GM11168 (cell line): ENCODE measurements at regions not wholly inside any gene's neighbourhood (a gene's known extent, or its start where the extent isn't known, plus 50 kb on each side); places are given as distances from the start of the nearest gene placed in this dataset.

ENCODE experiments used
- in situ Hi-C: fragments of 300-500 bp; cut with MboI; formaldehyde crosslinking; loops from one replicate; pipeline ENCODE4 v1.12.0; 2022; ENCODE audit warnings: low sequenced_read_pairs; ENCODE audit not compliant: unreplicated experiment

GRCh38 chr6:141701732-141702131 lies 431.0 kb upstream of the GJE1 start:
- in situ Hi-C loops = no loop called here

DNA sequence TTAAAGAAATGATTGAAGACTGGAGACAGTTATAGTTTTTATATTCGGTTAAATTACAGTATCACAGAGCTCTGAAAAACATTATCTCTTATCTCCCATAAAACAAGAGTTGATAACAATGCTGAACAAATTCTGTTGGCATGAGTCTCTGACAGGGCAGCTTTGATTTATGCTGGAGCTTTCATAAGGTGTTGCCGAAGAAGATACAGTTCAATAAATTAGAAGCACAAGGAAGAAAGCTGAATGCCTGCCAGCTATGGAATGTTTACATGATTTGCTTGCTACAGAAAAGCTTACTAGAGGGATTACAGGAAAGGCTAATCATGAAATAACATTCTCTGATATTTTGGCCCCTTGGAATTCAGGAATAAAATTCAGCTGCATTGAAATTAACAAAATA lies 431.9 kb upstream of the GJE1 start:
- in situ Hi-C loops = no loop called here

- in situ Hi-C loops = no loop called here
These were observed 443.8 kb upstream of the GJE1 start for GRCh38 chr6:141688916-141689315.

GRCh38 chr6:141685416-141685815 lies 447.3 kb upstream of the GJE1 start:
- in situ Hi-C loops = no loop called here

DNA sequence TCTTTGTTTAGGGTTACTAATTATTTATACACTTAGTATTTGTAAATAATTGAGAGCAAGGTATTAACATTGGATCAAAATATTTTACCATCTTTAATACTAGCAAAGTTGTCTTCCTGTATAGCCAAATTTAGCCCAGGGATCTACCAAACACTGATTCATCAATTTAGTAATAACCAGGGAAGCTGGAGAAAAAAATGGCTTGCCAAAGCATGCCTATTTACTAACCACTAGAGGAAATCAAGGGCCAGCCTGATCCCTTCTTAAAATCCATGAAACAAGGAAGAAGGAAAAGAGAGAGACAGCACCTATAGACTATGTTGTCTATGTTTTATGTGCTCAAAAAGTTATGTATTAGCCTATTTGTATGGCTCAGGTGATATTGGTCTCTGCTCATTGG lies 450.3 kb upstream of the GJE1 start:
- in situ Hi-C loops = no loop called here

DNA sequence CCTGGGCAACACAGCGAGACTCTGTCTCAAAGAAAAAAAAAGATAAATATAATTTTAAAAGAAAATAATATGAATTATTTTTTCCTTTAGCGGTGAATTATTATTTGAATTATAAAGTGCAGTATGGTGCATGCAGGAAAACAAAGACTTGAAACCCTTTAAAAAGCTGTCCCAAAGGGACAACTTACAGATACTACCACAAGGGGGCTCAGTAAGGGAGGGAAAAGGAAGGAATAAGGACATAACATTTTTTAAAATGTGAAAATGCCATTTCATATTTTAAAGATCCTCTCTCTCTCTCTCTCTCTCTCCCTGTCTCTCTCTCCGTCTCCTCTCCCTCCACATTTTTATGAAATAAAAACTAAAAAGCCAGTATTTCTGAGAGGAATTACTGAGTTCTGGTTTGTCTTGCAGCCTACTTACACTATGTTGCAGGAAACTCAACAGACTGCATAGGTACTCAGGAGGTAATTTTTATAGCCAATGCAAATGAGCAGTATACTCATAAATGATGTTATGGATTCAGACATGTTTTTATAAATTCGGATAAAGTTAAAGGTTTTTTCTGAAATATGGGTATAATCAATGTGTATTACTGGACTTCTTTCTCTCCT lies 455.0 kb upstream of the GJE1 start:
- in situ Hi-C loops = no loop called here

- in situ Hi-C loops = no loop called here
These were observed 456.8 kb upstream of the GJE1 start for GRCh38 chr6:141675957-141676356.

DNA sequence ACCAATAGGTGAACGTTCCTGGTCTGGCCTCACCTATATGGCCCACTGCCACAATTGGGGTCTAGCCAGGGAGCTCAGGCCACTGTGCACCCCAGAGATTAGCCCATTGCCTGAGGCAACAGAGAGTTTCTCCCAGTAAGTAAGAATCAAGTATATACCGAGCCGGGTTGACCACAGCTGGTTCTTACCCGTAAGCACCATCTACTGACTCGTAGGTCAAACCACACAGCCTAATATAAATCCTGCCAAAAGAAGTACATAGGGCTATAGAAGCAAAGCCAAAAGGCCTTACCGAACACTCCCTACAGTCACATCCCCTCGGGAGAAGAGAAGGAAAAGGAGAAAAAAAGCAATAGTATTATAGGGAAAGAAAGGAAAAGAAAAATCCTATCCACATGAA lies 463.6 kb upstream of the GJE1 start:
- in situ Hi-C loops = no loop called here

GRCh38 chr6:141667580-141668309 lies 465.0 kb upstream of the GJE1 start:
- in situ Hi-C loops = no loop called here

DNA sequence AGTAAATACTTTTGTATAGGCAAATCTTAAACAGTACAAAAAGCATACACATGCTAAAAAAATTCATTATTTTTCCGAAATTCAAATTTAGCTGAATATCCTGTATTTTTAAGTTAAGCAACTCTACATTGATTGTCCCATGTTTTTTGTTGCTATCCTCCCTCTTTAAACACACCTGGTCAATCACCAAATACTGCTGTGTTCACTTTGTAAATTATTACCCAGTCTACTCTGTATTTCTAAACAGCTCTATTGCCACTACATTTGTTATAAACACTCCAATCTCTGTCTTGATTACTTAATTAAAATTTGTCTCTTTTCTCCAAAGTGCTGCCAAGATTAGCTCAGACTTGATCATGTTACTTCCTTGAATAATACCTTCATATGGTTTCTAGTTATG lies 466.5 kb upstream of the GJE1 start:
- in situ Hi-C loops = no loop called here

GRCh38 chr6:141664744-141665143 lies 468.0 kb upstream of the GJE1 start:
- in situ Hi-C loops = no loop called here

- in situ Hi-C loops = no loop called here
These were observed 473.1 kb upstream of the GJE1 start for GRCh38 chr6:141659582-141659981.

DNA sequence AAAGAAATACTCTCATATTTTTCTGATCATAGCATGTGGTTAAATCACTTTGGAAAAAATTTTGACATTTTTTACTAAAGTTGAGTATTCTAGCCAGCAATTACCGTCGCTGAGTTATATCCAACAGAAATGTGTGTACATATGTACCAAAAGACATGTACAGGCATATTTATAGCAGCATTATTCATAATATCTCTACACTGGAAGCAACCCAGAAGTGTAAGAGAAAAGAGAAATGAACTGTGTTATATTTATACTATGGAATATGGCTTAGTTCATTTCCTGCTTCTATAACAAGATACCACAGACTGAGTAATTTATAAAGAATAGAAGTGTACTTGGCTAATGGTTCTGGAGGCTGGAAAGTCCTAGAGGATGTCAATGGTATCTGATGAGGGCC lies 474.0 kb upstream of the GJE1 start:
- in situ Hi-C loops = no loop called here

- in situ Hi-C loops = no loop called here
These were observed 474.9 kb upstream of the GJE1 start for GRCh38 chr6:141657812-141658211.

- in situ Hi-C loops = no loop called here
These were observed 479.1 kb upstream of the GJE1 start for GRCh38 chr6:141653590-141653989.

DNA sequence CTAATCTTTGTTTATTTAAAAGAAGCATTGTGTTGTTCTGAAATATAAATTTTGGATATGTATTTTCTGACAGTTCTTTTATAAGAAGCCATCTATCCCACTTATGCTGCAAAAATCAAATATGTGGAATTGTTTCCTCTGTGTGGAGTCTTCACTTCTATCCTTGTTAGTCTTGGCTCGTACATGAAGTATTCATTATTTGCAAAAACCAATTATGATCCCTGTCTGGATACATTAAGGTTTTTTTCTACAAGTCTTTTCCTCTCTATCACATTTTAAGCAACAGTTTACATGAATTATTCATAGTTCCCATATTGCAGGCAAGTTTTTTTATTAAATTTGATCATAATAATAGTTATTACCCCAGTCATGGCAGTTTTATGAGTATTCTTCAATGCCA lies 490.8 kb upstream of the GJE1 start:
- in situ Hi-C loops = no loop called here

DNA sequence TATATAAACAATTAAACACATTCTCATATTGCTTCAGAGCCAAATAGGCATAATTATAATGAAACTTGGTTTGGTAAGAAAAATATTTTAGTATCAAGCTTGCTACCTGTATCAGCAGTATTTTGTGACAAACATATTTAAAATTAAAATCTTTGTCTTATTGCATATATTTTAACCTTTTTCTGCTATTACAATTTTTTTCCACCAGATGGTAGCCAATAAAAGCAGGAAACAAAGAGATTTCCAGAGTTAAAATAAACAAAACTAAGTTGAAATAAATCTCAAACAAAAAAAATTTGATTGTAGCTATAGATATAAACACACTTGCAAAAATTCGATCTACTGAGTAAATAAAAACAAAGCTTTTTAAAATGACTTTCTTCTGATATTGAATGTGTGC lies 491.3 kb upstream of the GJE1 start:
- in situ Hi-C loops = no loop called here

GRCh38 chr6:141635621-141636020 lies 497.1 kb upstream of the GJE1 start:
- in situ Hi-C loops = no loop called here

GRCh38 chr6:141634269-141634668 lies 498.5 kb upstream of the GJE1 start:
- in situ Hi-C loops = no loop called here

- in situ Hi-C loops = no loop called here
These were observed 508.4 kb upstream of the GJE1 start for GRCh38 chr6:141624301-141624700.

- in situ Hi-C loops = no loop called here
These were observed 514.5 kb upstream of the GJE1 start for GRCh38 chr6:141618180-141618581.

DNA sequence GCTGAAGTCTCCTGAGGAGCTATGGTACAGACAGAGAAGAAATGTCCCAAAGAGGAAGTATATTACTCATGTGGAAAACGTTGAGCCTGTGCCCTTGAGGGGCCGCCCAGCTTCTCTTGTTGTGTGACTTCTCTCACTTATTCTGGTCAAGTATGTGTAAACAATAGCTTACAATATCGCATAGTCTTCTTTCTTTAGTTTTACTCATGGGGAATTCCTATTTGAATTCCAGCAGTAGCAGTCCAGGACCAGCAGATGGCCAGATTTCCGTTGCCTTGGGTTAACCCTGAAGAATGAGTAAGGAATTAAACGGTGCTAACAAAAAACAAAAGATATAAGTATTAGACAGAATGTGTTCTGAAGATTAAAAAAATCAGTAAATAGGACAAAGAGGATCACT lies 522.0 kb upstream of the GJE1 start:
- in situ Hi-C loops = no loop called here
